Liver (tissue), 3 donors: ENCODE measurements at regions not wholly inside any gene's neighbourhood (a gene's known extent, or its start where the extent isn't known, plus 50 kb on each side); places are given as distances from the start of the nearest gene placed in this dataset.

Experiments
- EGR1 ChIP-seq, 2 donors: IDR thresholded peaks; 2 replicates each; pipeline ENCODE4 v1.6.1; 2016 to 2018; ENCODE audit warnings: antibody characterized with exemption in 2 of 2, low read depth in 2 of 2
- GABPA ChIP-seq, 2 donors: IDR thresholded peaks in 1 of 2; conservative IDR thresholded peaks in 1 of 2; 2 replicates each; pipeline ENCODE4 v1.6.1; 2016; ENCODE audit warnings: antibody characterized with exemption in 2 of 2, mild to moderate bottlenecking in 1 of 2, moderate library complexity in 1 of 2
- HNF4G ChIP-seq: IDR thresholded peaks from 2 replicates; pipeline ENCODE4 v1.6.1; 2016; ENCODE audit warnings: antibody characterized with exemption
- JUND ChIP-seq, 2 donors: IDR thresholded peaks; 2 replicates each; pipeline ENCODE4 v1.6.1; 2016; ENCODE audit warnings: antibody characterized with exemption in 2 of 2
- RAD21 ChIP-seq, 2 donors: IDR thresholded peaks; 2 replicates each; pipeline ENCODE4 v1.6.1; 2016; ENCODE audit warnings: antibody characterized with exemption in 2 of 2, mild to moderate bottlenecking in 2 of 2
- TAF1 ChIP-seq: conservative IDR thresholded peaks from 2 replicates; pipeline ENCODE4 v1.6.1; 2016; ENCODE audit warnings: antibody characterized with exemption, mild to moderate bottlenecking
- YY1 ChIP-seq: IDR thresholded peaks from 2 replicates; pipeline ENCODE4 v1.6.1; 2016; ENCODE audit warnings: antibody characterized with exemption, mild to moderate bottlenecking
- TF ChIP-seq, protein P1 (sequence below): fragments of 150-350 bp; IDR thresholded peaks from 2 replicates; pipeline ENCODE4 v1.5.1; 2017; ENCODE audit warnings: improper control_type of control experiment, low read depth, low read length; ENCODE audit not compliant: missing input control
- TF ChIP-seq, protein P2 (sequence below): IDR thresholded peaks from 2 replicates; pipeline ENCODE4 v1.6.1; 2016; ENCODE audit warnings: antibody characterized with exemption
- TF ChIP-seq, protein P3 (sequence below): IDR thresholded peaks from 2 replicates; pipeline ENCODE4 v1.6.1; 2016; ENCODE audit warnings: antibody characterized with exemption, mild to moderate bottlenecking
- donor health status: healthy.
- donor health status: healthy.

DNA sequence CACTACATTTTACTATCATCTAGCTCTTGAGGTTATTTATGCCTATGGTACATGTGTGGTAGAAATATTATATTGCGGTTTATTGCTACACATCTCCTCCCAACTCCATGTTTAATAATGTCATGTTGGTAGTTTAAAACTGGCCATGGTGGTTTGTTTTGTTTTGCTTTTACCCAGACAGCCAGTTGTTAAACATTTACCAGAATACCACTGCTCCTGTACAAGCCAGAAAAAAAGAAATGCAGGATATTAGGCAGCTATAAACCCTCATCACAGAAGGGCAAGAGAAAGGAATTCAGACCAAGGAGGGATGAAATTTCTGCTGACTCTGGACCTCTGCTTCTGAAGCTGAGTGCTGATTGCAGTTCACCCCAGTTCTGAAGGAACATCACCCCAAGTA is 451.8 kb upstream of the IL12A start:
- TF ChIP-seq, protein P1, sequence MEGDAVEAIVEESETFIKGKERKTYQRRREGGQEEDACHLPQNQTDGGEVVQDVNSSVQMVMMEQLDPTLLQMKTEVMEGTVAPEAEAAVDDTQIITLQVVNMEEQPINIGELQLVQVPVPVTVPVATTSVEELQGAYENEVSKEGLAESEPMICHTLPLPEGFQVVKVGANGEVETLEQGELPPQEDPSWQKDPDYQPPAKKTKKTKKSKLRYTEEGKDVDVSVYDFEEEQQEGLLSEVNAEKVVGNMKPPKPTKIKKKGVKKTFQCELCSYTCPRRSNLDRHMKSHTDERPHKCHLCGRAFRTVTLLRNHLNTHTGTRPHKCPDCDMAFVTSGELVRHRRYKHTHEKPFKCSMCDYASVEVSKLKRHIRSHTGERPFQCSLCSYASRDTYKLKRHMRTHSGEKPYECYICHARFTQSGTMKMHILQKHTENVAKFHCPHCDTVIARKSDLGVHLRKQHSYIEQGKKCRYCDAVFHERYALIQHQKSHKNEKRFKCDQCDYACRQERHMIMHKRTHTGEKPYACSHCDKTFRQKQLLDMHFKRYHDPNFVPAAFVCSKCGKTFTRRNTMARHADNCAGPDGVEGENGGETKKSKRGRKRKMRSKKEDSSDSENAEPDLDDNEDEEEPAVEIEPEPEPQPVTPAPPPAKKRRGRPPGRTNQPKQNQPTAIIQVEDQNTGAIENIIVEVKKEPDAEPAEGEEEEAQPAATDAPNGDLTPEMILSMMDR, result no peak
- no peak for TF ChIP-seq GABPA (IDR thresholded peaks at IDR 0.05 in 1 of 2, conservative IDR thresholded peaks at IDR 0.05 in 1 of 2)
- TF ChIP-seq, protein P2, sequence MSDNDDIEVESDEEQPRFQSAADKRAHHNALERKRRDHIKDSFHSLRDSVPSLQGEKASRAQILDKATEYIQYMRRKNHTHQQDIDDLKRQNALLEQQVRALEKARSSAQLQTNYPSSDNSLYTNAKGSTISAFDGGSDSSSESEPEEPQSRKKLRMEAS, result no peak
- TF ChIP-seq RAD21 (IDR thresholded peaks at IDR 0.05), result no peak
- TF ChIP-seq TAF1, result no peak
- peak; percentile 19 for TF ChIP-seq YY1
- TF ChIP-seq HNF4G, result no peak
- no peak for TF ChIP-seq JUND (IDR thresholded peaks at IDR 0.05)
- no peak for TF ChIP-seq EGR1 (IDR thresholded peaks at IDR 0.05; ENCODE audit: low read depth in 2 of 2)
- TF ChIP-seq, protein P3, sequence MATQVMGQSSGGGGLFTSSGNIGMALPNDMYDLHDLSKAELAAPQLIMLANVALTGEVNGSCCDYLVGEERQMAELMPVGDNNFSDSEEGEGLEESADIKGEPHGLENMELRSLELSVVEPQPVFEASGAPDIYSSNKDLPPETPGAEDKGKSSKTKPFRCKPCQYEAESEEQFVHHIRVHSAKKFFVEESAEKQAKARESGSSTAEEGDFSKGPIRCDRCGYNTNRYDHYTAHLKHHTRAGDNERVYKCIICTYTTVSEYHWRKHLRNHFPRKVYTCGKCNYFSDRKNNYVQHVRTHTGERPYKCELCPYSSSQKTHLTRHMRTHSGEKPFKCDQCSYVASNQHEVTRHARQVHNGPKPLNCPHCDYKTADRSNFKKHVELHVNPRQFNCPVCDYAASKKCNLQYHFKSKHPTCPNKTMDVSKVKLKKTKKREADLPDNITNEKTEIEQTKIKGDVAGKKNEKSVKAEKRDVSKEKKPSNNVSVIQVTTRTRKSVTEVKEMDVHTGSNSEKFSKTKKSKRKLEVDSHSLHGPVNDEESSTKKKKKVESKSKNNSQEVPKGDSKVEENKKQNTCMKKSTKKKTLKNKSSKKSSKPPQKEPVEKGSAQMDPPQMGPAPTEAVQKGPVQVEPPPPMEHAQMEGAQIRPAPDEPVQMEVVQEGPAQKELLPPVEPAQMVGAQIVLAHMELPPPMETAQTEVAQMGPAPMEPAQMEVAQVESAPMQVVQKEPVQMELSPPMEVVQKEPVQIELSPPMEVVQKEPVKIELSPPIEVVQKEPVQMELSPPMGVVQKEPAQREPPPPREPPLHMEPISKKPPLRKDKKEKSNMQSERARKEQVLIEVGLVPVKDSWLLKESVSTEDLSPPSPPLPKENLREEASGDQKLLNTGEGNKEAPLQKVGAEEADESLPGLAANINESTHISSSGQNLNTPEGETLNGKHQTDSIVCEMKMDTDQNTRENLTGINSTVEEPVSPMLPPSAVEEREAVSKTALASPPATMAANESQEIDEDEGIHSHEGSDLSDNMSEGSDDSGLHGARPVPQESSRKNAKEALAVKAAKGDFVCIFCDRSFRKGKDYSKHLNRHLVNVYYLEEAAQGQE, result no peak
